GM18909 (cell line): ENCODE measurements at regions not wholly inside any gene's neighbourhood (a gene's known extent, or its start where the extent isn't known, plus 50 kb on each side); places are given as distances from the start of the nearest gene placed in this dataset.

Experiments used
- ATAC-seq: cut with Tn5 transposase; IDR thresholded peaks from one replicate; pipeline ENCODE4 v1.9.1; 2021; ENCODE audit warnings: mild to moderate bottlenecking; ENCODE audit not compliant: unreplicated experiment, poor library complexity

- no peak for ATAC-seq
Measured at GRCh38 chr1:48057249-48057648, 60.1 kb upstream of the TRABD2B start.

GRCh38 chr1:48055876-48056764 is 58.9 kb upstream of the TRABD2B start:
- ATAC-seq, result no peak

- ATAC-seq, result no peak
Measured at GRCh38 chr1:48054232-48054631, 57.0 kb upstream of the TRABD2B start.

DNA sequence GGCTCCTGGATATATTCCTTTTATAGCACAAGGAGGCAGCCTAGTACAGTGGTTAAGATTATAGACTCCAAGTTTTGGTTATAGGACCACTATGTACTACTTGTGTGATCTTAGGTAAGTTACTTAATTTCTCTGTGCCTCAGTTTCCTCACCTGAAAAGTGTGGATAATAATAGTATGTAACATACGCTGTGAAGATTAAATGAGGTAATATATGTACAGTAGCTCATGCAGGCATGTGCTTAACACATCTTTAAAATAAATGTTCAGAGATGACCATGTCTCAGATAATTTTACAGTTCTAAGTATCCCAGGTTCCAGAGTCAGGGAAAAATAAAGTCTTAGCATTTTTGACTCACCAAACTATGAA is 55.7 kb upstream of the TRABD2B start:
- no peak for ATAC-seq

- ATAC-seq, result no peak
Measured at GRCh38 chr1:48051466-48052126, 54.4 kb upstream of the TRABD2B start.

- ATAC-seq, result no peak
Measured at GRCh38 chr1:48049823-48050535, 52.8 kb upstream of the TRABD2B start.

- ATAC-seq, result no peak
Measured at GRCh38 chr1:48048980-48049379, 51.8 kb upstream of the TRABD2B start.

- no peak for ATAC-seq
Measured at GRCh38 chr1:48048064-48048463, 50.9 kb upstream of the TRABD2B start.

DNA sequence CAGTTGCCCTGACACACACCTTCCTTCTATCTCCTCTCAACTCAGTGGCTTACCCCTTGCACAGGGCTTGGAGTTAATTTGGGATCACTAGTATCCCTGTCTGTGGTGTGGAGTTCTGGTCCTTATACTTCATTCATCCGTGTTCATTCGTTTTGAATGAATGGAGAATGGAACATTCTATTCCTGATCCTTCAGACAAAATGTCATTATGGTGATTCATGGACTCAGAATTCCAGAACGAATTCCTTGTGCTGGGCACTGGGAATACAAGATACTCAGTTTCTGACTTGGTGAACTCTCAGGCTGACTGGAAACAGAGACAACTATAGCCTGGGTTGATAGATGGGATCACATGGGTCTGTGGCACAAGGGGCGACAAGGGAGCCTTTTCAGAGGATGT is 49.9 kb upstream of the TRABD2B start:
- no peak for ATAC-seq
